Vagina (tissue), 2 donors: ENCODE measurements at regions not wholly inside any gene's neighbourhood (a gene's known extent, or its start where the extent isn't known, plus 50 kb on each side); places are given as distances from the start of the nearest gene placed in this dataset.

ENCODE experiments used
- DNase-seq, 2 donors: peaks; one replicate each; pipeline ENCODE4 v3.0.0-alpha.2; 2017; ENCODE audit errors: extremely low spot score in 2 of 2
- H3K27ac ChIP-seq: fragments of 200-600 bp; sonication (generic); one replicate; pipeline ENCODE4 v1.5.1; 2019
- H3K27me3 ChIP-seq: fragments of 200-600 bp; sonication (generic); one replicate; pipeline ENCODE4 v1.5.1; 2019
- H3K36me3 ChIP-seq, 2 donors: fragments of 200-600 bp; sonication (generic); one replicate each; pipeline ENCODE4 v1.5.1; 2017 to 2019
- H3K4me1 ChIP-seq: fragments of 200-600 bp; sonication (generic); one replicate; pipeline ENCODE4 v1.5.1; 2019
- H3K4me3 ChIP-seq, 2 donors: fragments of 200-600 bp; sonication (generic); 1 replicate in 1 of 2; 2 replicates in 1 of 2; pipeline ENCODE4 v1.5.1; 2016 to 2019
- H3K9me3 ChIP-seq: fragments of 200-600 bp; sonication (generic); one replicate; pipeline ENCODE4 v1.5.1; 2019
- POLR2A ChIP-seq, 2 donors: fragments of 450-650 bp; IDR thresholded peaks; one replicate each; pipeline ENCODE4 v1.6.1; 2017; ENCODE audit warnings: antibody characterized with exemption in 2 of 2, mild to moderate bottlenecking in 2 of 2, moderate library complexity in 2 of 2
- POLR2AphosphoS5 ChIP-seq, 2 donors: sonication (generic); formaldehyde crosslinking; IDR thresholded peaks; one replicate each; pipeline ENCODE4 v1.9.0; 2017; ENCODE audit warnings: antibody characterized with exemption in 2 of 2, mild to moderate bottlenecking in 2 of 2, low read depth in 1 of 2; ENCODE audit not compliant: insufficient read depth in 1 of 2
- intact Hi-C: fragments of 100-400 bp; cut with DNase I; formaldehyde crosslinking; loops from one replicate; pipeline ENCODE4 v1.15.1; 2023
- TF ChIP-seq, protein P1 (sequence below), 3 experiments: fragments of 450-650 bp in 2 of 3; fragments of 200-600 bp in 1 of 3; sonication (generic) in 1 of 3; IDR thresholded peaks; one replicate each; pipeline ENCODE4 v1.5.1; 2017 to 2019; ENCODE audit warnings: antibody characterized with exemption in 3 of 3, mild to moderate bottlenecking in 2 of 3, moderate library complexity in 2 of 3

GRCh38 chr6:23752414-23752813, 373.6 kb upstream of the NRSN1 start:
- Histone ChIP-seq H3K4me1 (no peaks in the 10 kb centered on the region), H3K36me3 (no peaks in the 10 kb centered on the region), H3K4me3 (no peak overlapping the region), H3K27ac (no peak overlapping the region), H3K27me3 (no peaks in the 10 kb centered on the region), H3K9me3 (no peaks in the 10 kb centered on the region)
- intact Hi-C loops, result no loop called here
- DNase-seq, result no peak
- no peak for TF ChIP-seq POLR2AphosphoS5 (IDR thresholded peaks at IDR 0.05; ENCODE audit: insufficient read depth in 1 of 2, low read depth in 1 of 2)
- TF ChIP-seq POLR2A (IDR thresholded peaks at IDR 0.05), result no peak
- TF ChIP-seq, protein P1, sequence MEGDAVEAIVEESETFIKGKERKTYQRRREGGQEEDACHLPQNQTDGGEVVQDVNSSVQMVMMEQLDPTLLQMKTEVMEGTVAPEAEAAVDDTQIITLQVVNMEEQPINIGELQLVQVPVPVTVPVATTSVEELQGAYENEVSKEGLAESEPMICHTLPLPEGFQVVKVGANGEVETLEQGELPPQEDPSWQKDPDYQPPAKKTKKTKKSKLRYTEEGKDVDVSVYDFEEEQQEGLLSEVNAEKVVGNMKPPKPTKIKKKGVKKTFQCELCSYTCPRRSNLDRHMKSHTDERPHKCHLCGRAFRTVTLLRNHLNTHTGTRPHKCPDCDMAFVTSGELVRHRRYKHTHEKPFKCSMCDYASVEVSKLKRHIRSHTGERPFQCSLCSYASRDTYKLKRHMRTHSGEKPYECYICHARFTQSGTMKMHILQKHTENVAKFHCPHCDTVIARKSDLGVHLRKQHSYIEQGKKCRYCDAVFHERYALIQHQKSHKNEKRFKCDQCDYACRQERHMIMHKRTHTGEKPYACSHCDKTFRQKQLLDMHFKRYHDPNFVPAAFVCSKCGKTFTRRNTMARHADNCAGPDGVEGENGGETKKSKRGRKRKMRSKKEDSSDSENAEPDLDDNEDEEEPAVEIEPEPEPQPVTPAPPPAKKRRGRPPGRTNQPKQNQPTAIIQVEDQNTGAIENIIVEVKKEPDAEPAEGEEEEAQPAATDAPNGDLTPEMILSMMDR (IDR thresholded peaks at IDR 0.05), result no peak

DNA sequence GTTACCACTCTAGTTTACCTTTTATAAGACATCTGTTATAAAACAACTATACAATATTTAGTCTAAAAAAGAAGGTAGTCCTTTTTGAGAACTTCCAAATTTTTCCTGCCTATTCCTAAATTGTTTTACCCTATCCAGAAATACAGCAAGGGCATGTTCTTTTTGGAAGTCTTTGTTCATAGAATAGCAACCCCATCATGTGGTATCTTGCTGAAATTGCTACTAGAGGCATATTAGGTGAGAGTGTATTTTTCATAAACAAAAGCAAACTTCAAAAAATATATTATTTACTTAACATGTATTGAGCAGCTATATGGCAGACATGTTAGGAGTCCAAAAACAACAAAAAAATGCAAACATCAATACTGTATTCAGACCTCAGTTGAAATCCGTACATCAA, 371.8 kb upstream of the NRSN1 start:
- Histone ChIP-seq H3K4me3 (no peak overlapping the region), H3K4me1 (no peaks in the 10 kb centered on the region), H3K27me3 (no peaks in the 10 kb centered on the region), H3K9me3 (no peaks in the 10 kb centered on the region), H3K36me3 (no peaks in the 10 kb centered on the region), H3K27ac (no peak overlapping the region)
- intact Hi-C loops, result no loop called here
- no peak for DNase-seq
- no peak for TF ChIP-seq POLR2AphosphoS5 (IDR thresholded peaks at IDR 0.05; ENCODE audit: insufficient read depth in 1 of 2, low read depth in 1 of 2)
- TF ChIP-seq, protein P1 (IDR thresholded peaks at IDR 0.05), result no peak
- no peak for TF ChIP-seq POLR2A (IDR thresholded peaks at IDR 0.05)

GRCh38 chr6:23775127-23775526, 350.9 kb upstream of the NRSN1 start:
- Histone ChIP-seq H3K9me3 (no peaks in the 10 kb centered on the region), H3K27ac (no peak overlapping the region), H3K4me1 (no peaks in the 10 kb centered on the region), H3K4me3 (no peak overlapping the region), H3K27me3 (no peaks in the 10 kb centered on the region), H3K36me3 (no peaks in the 10 kb centered on the region)
- DNase-seq, result no peak
- intact Hi-C loops, result no loop called here
- TF ChIP-seq, protein P1 (IDR thresholded peaks at IDR 0.05), result no peak
- TF ChIP-seq POLR2AphosphoS5 (IDR thresholded peaks at IDR 0.05; ENCODE audit: insufficient read depth in 1 of 2, low read depth in 1 of 2), result no peak
- no peak for TF ChIP-seq POLR2A (IDR thresholded peaks at IDR 0.05)

DNA sequence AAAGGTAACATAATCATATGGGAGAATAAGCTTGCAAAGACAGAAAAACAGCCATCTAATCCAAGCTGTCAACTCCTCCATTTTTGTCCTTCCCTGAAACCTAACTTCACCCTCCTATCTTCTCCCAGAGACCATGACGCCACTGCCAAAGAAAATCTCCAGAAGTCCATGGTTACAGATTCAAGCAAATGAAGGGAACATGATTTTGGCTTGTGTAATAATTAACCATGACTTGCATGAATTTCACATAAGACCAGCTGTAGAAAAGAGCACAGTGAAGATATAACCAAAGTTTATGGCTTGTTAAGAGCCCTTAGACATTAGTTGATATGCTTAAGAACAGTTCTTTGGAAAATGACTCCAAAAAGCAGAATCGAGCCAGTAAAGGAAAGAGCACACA, 342.1 kb upstream of the NRSN1 start:
- H3K4me3 ChIP-seq, result no peak overlapping the region
- H3K27me3 ChIP-seq, result no peaks in the 10 kb centered on the region
- H3K9me3 ChIP-seq, result no peaks in the 10 kb centered on the region
- intact Hi-C loops, result no loop called here
- H3K36me3 ChIP-seq, result no peaks in the 10 kb centered on the region
- TF ChIP-seq, protein P1 (IDR thresholded peaks at IDR 0.05), result no peak
- no peak for TF ChIP-seq POLR2AphosphoS5 (IDR thresholded peaks at IDR 0.05; ENCODE audit: insufficient read depth in 1 of 2, low read depth in 1 of 2)
- no peak for TF ChIP-seq POLR2A (IDR thresholded peaks at IDR 0.05)
- no peak overlapping the region for H3K27ac ChIP-seq
- DNase-seq, result no peak
- H3K4me1 ChIP-seq, result no peaks in the 10 kb centered on the region

DNA sequence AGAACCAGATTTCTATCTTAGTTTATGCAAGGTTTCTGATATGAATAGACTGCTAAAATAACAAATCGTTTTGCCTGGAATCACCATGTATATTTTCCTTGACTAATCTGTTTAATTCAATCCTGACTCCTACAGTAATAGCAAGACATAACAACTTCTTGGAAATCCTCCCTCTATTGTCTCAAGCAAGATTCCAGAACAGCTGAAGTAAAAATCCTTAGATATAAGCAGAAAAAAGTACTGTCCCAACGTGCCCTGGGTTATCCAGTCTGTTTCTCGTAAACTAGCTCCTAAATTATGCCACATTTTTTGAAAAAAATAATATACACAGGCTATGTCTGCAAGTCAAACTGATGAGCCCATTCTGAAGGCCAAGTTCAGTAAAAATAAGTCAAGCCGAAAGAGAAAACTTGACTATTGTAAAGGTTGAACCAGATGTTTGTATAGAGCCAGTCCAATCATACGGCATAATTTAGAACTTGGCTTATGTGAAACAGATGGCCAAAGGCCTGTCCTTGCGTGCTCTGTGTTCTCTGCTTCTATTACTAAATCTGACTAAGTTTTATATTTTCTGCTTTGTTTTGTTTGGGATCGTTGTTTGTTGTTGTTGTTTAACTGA, 341.6 kb upstream of the NRSN1 start:
- DNase-seq, result no peak
- no peak overlapping the region for H3K27ac ChIP-seq

More for the DNA sequence above, 341.6 kb upstream of the NRSN1 start:
- no peak for TF ChIP-seq POLR2AphosphoS5 (IDR thresholded peaks at IDR 0.05; ENCODE audit: insufficient read depth in 1 of 2, low read depth in 1 of 2)
- TF ChIP-seq POLR2A (IDR thresholded peaks at IDR 0.05), result no peak
- TF ChIP-seq, protein P1 (IDR thresholded peaks at IDR 0.05), result no peak
- Histone ChIP-seq H3K4me3 (no peak overlapping the region), H3K4me1 (no peaks in the 10 kb centered on the region), H3K36me3 (no peaks in the 10 kb centered on the region), H3K27me3 (no peaks in the 10 kb centered on the region), H3K9me3 (no peaks in the 10 kb centered on the region)
- intact Hi-C loops, result no loop called here
